ENCODE measurements at regions not wholly inside any gene's neighbourhood (a gene's known extent, or its start where the extent isn't known, plus 50 kb on each side); places are given as distances from the start of the nearest gene placed in this dataset.

DNA sequence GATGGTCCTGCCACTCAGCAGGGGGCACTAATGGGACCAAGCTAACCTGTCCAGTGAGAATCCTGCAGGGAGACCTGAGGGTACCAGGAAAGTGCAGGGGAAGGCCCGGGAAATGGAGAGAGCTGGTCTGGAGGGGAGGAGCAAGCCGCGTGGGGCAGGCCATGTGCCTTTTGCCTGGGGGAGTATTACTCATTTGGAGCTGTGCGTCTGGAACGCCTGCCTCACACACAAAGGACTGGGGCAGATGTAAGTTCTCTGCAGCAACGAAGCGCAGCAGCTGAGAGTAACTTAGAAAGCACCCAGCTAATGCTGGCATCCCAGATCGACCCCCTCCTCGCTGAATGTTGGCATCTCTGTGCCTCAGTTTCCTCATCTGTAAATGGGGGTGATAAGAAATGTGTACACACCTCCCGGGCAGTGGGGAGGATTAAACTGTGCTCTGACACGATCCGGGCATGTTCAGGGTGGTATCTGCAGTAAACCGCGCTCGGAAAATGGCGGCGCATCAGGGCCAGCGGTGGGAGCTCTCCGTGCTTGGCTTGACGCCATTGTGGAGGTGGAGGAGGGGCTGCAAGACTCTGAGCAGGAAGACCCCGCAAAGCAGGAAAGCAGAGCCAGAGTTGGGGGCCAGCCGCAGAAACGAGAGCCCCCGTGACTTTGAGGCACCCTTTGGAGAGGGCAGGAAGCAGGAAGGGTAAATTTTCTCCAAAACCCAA, 212.5 kb downstream of the NPHP4 start:
- H3K4me1 Mint-ChIP-seq = peaks cover 4% of the 10 kb centered on the region; the same call in 2 of the 3 replicates
- H3K27ac ChIP-seq (ENCODE audit: low read depth) = no peak overlapping the region
- H4K20me1 ChIP-seq (replicated peaks; ENCODE audit: insufficient read depth) = no peaks in the 10 kb centered on the region
- TF ChIP-seq ZNF331 (CRISPR knock-in tag; IDR thresholded peaks at IDR 0.05; ENCODE audit: low read depth) (no peak), CREB1 (CRISPR knock-in tag; IDR thresholded peaks at IDR 0.05; ENCODE audit: low read depth) (no peak), NANOG (IDR thresholded peaks at IDR 0.05; ENCODE audit: borderline replicate concordance) (no peak), ZNF114 (CRISPR knock-in tag; IDR thresholded peaks at IDR 0.05) (no peak), ETS1 (IDR thresholded peaks at IDR 0.05) (no peak), EZH2 (IDR thresholded peaks at IDR 0.05; ENCODE audit: low read depth, unreplicated experiment) (no peak)
- peaks cover 4% of the 10 kb centered on the region; the same call in 1 of the 3 replicates for H3K9me3 Mint-ChIP-seq
- H3F3A ChIP-seq (replicated peaks; ENCODE audit: low read depth) = no peaks in the 10 kb centered on the region
- H3K27me3 Mint-ChIP-seq (ENCODE audit: insufficient read depth, low read depth, poor library complexity) = peaks cover 3% of the 10 kb centered on the region
- H3K27me3 ChIP-seq (ENCODE audit: insufficient read depth) = no peaks in the 10 kb centered on the region
- H3K36me3 Mint-ChIP-seq (ENCODE audit: low read depth) = no peaks in the 10 kb centered on the region; the same call in 2 of the 3 replicates
- H3K4me2 ChIP-seq = no peak overlapping the region
- H3K4me3 ChIP-seq = no peak overlapping the region
- no peaks in the 10 kb centered on the region for H3K79me2 ChIP-seq (replicated peaks; ENCODE audit: insufficient read depth)
- no peak overlapping the region for H2AFZ ChIP-seq
- H3K4me3 Mint-ChIP-seq = no peak overlapping the region
- H3K9me2 ChIP-seq (ENCODE audit: insufficient read depth) = no peaks in the 10 kb centered on the region
- DNase-seq (ENCODE audit: low spot score) (no peak), ATAC-seq (no peak)
- no peaks in the 10 kb centered on the region for H3K4me1 ChIP-seq (ENCODE audit: insufficient read depth)
- no peaks in the 10 kb centered on the region; the same call in 1 of the 2 replicates for H3K36me3 ChIP-seq (ENCODE audit: insufficient read depth)
- no peak overlapping the region for H3K27ac Mint-ChIP-seq

DNA sequence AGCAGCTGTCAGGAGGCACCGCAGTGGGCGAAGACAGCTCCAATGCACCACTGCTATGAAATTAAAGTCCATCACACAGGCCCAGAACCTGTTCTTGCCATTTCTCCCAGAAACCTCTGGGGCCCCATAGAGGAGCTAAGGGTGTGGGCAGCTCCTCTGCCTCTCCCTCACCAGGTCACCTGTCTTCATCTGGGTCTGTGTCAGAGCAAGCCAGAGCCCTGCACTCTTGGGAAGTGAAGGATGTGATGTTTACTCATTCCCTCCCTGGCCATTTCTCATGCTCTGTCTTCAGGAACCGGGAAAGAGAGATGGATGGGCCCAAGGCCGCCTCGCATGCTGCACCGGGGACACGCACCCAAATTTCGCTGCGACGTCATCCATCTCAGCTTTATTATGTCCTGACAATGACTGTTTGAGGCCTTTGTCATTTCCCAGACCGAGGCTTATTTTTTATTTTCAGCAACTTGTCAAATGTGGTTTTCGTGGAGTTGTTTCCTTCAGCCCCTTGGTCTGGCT, 216.1 kb downstream of the NPHP4 start:
- Histone ChIP-seq H3F3A (replicated peaks; ENCODE audit: low read depth) (no peaks in the 10 kb centered on the region), H3K4me1 (ENCODE audit: insufficient read depth) (no peaks in the 10 kb centered on the region), H3K79me2 (replicated peaks; ENCODE audit: insufficient read depth) (no peaks in the 10 kb centered on the region), H3K4me3 (no peak overlapping the region), H3K36me3 (ENCODE audit: insufficient read depth) (no peaks in the 10 kb centered on the region; the same call in 1 of the 2 replicates), H3K9me2 (ENCODE audit: insufficient read depth) (no peaks in the 10 kb centered on the region), H3K27ac (ENCODE audit: low read depth) (no peak overlapping the region), H3K27me3 (ENCODE audit: insufficient read depth) (no peaks in the 10 kb centered on the region), H2AFZ (no peak overlapping the region), H4K20me1 (replicated peaks; ENCODE audit: insufficient read depth) (no peaks in the 10 kb centered on the region), H3K4me2 (no peak overlapping the region)
- DNase-seq (ENCODE audit: low spot score) = no peak
- ATAC-seq = no peak
- Mint-ChIP-seq H3K4me3 (no peak overlapping the region), H3K36me3 (ENCODE audit: low read depth) (no peaks in the 10 kb centered on the region; the same call in 2 of the 3 replicates), H3K27me3 (ENCODE audit: insufficient read depth, low read depth, poor library complexity) (peaks cover 5% of the 10 kb centered on the region), H3K27ac (no peak overlapping the region), H3K4me1 (peaks cover 14% of the 10 kb centered on the region), H3K9me3 (peaks cover 4% of the 10 kb centered on the region; the same call in 1 of the 3 replicates)
- no peak for TF ChIP-seq NANOG (IDR thresholded peaks at IDR 0.05; ENCODE audit: borderline replicate concordance)
- TF ChIP-seq EZH2 (IDR thresholded peaks at IDR 0.05; ENCODE audit: low read depth, unreplicated experiment) = no peak
- TF ChIP-seq, protein P1, sequence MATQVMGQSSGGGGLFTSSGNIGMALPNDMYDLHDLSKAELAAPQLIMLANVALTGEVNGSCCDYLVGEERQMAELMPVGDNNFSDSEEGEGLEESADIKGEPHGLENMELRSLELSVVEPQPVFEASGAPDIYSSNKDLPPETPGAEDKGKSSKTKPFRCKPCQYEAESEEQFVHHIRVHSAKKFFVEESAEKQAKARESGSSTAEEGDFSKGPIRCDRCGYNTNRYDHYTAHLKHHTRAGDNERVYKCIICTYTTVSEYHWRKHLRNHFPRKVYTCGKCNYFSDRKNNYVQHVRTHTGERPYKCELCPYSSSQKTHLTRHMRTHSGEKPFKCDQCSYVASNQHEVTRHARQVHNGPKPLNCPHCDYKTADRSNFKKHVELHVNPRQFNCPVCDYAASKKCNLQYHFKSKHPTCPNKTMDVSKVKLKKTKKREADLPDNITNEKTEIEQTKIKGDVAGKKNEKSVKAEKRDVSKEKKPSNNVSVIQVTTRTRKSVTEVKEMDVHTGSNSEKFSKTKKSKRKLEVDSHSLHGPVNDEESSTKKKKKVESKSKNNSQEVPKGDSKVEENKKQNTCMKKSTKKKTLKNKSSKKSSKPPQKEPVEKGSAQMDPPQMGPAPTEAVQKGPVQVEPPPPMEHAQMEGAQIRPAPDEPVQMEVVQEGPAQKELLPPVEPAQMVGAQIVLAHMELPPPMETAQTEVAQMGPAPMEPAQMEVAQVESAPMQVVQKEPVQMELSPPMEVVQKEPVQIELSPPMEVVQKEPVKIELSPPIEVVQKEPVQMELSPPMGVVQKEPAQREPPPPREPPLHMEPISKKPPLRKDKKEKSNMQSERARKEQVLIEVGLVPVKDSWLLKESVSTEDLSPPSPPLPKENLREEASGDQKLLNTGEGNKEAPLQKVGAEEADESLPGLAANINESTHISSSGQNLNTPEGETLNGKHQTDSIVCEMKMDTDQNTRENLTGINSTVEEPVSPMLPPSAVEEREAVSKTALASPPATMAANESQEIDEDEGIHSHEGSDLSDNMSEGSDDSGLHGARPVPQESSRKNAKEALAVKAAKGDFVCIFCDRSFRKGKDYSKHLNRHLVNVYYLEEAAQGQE (IDR thresholded peaks at IDR 0.05; ENCODE audit: unreplicated experiment) = no peak
- TF ChIP-seq POLR2AphosphoS5 (IDR thresholded peaks at IDR 0.05; ENCODE audit: low read depth) = no peak
- no peak for TF ChIP-seq ZNF331 (CRISPR knock-in tag; IDR thresholded peaks at IDR 0.05; ENCODE audit: low read depth)
